HEK293T (cell line): ENCODE measurements at regions not wholly inside any gene's neighbourhood (a gene's known extent, or its start where the extent isn't known, plus 50 kb on each side); places are given as distances from the start of the nearest gene placed in this dataset.

Experiments used
- CTCF ChIA-PET: fragments of 350-600 bp; formaldehyde crosslinking; extraction: SDS; loops from one replicate; lab custom pipeline; 2021; ENCODE audit warnings: antibody characterized with exemption, inconsistent platforms; lab: Yijun Ruan, JAX
- POLR2A ChIA-PET: fragments of 350-600 bp; formaldehyde crosslinking; extraction: SDS; loops from one replicate; lab custom pipeline; 2020; ENCODE audit warnings: antibody characterized with exemption, inconsistent platforms; lab: Yijun Ruan, JAX
- DNase-seq: peaks from one replicate; pipeline ENCODE4 v3.0.0; 2012; ENCODE audit warnings: mixed read lengths; ENCODE audit errors: extremely low spot score
- ARNT ChIP-seq: fragments of 450-650 bp; IDR thresholded peaks from 2 replicates; pipeline ENCODE4 v1.6.1; 2017; ENCODE audit warnings: mild to moderate bottlenecking
- BHLHE40 ChIP-seq: fragments of 450-650 bp; IDR thresholded peaks from 2 replicates; pipeline ENCODE4 v1.6.1; 2016; ENCODE audit warnings: mild to moderate bottlenecking, moderate library complexity, borderline replicate concordance
- CTBP1 ChIP-seq: fragments of 450-650 bp; IDR thresholded peaks from 2 replicates; pipeline ENCODE4 v1.6.1; 2016; ENCODE audit warnings: borderline replicate concordance
- ELF4 ChIP-seq: fragments of 450-650 bp; IDR thresholded peaks from 2 replicates; pipeline ENCODE4 v1.6.1; 2017; ENCODE audit warnings: antibody characterized with exemption
- FOXA1 ChIP-seq: fragments of 450-650 bp; IDR thresholded peaks from 2 replicates; pipeline ENCODE4 v1.6.1; 2016; ENCODE audit warnings: mild to moderate bottlenecking
- FOXK2 ChIP-seq: fragments of 450-650 bp; IDR thresholded peaks from 2 replicates; pipeline ENCODE4 v1.6.1; 2016; ENCODE audit warnings: mild to moderate bottlenecking
- FOXM1 ChIP-seq: fragments of 450-650 bp; IDR thresholded peaks from 2 replicates; pipeline ENCODE4 v1.6.1; 2017; ENCODE audit warnings: mild to moderate bottlenecking, borderline replicate concordance
- HDGF ChIP-seq: fragments of 450-650 bp; IDR thresholded peaks from 2 replicates; pipeline ENCODE4 v1.6.1; 2017; ENCODE audit warnings: antibody characterized with exemption, borderline replicate concordance
- L3MBTL2 ChIP-seq: fragments of 450-650 bp; conservative IDR thresholded peaks from 2 replicates; pipeline ENCODE4 v1.6.1; 2016; ENCODE audit warnings: mild to moderate bottlenecking
- LEF1 ChIP-seq: fragments of 450-650 bp; IDR thresholded peaks from 2 replicates; pipeline ENCODE4 v1.6.1; 2017; ENCODE audit warnings: mild to moderate bottlenecking, borderline replicate concordance
- NFRKB ChIP-seq: fragments of 450-650 bp; IDR thresholded peaks from 2 replicates; pipeline ENCODE4 v1.6.1; 2016; ENCODE audit warnings: mild to moderate bottlenecking, moderate library complexity
- SP1 ChIP-seq: fragments of 450-650 bp; IDR thresholded peaks from 2 replicates; pipeline ENCODE4 v1.6.1; 2017
- SUZ12 ChIP-seq: fragments of 450-650 bp; IDR thresholded peaks from 2 replicates; pipeline ENCODE4 v1.6.1; 2016; ENCODE audit warnings: mild to moderate bottlenecking
- TARDBP ChIP-seq: fragments of 450-650 bp; IDR thresholded peaks from 2 replicates; pipeline ENCODE4 v1.6.1; 2016
- ZNF384 ChIP-seq: fragments of 450-650 bp; IDR thresholded peaks from 2 replicates; pipeline ENCODE4 v1.6.1; 2016
- TF ChIP-seq, protein P1 (sequence below): fragments of 450-650 bp; IDR thresholded peaks from 2 replicates; pipeline ENCODE4 v1.6.1; 2016

- CTCF ChIA-PET = no interaction called here
- POLR2A ChIA-PET = no interaction called here
- DNase-seq = no peak
- no peak for TF ChIP-seq SUZ12
- TF ChIP-seq, protein P1, sequence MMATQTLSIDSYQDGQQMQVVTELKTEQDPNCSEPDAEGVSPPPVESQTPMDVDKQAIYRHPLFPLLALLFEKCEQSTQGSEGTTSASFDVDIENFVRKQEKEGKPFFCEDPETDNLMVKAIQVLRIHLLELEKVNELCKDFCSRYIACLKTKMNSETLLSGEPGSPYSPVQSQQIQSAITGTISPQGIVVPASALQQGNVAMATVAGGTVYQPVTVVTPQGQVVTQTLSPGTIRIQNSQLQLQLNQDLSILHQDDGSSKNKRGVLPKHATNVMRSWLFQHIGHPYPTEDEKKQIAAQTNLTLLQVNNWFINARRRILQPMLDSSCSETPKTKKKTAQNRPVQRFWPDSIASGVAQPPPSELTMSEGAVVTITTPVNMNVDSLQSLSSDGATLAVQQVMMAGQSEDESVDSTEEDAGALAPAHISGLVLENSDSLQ = 0 out of 2 replicates have a peak, but pooled peaks have one; percentile 15
- TF ChIP-seq ELF4 = no peak
- TF ChIP-seq TARDBP = no peak
- no peak for TF ChIP-seq FOXA1
- no peak for TF ChIP-seq NFRKB
- TF ChIP-seq CTBP1 = no peak
Measured at GRCh38 chr4:147303873-147304229, 177.0 kb upstream of the EDNRA start.

- DNase-seq = no peak
Measured at GRCh38 chr4:147307896-147308674, 172.8 kb upstream of the EDNRA start.

DNA sequence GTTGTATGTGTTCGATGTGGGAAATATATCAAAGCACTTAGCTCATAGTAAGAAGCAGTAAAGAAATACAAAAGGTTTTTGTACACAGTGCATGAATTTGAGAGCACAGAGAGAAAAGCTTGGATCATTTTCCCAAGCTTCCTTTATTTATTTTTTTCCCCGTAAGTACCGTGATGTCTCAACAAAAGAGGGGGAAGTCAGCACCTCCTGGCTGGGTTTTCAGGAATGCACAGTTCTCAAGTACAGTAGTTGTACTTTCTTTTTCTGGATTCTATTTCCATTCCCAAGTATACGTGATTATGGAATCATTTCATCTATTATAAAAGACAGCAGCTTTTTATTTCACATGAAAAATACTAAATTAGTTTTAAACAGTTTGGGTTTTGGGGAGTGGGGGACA lies 171.5 kb upstream of the EDNRA start:
- ChIA-PET POLR2A (no interaction called here), CTCF (interaction anchor here (0.5 kb wide), 1 partner anchor 118 kb away, joined by 4 read pairs; no protein-coding TSS in a partner anchor)
- DNase-seq = no peak
- no peak for TF ChIP-seq BHLHE40
- no peak for TF ChIP-seq LEF1
- no peak for TF ChIP-seq FOXK2
- no peak for TF ChIP-seq CTBP1
- no peak for TF ChIP-seq TARDBP
- TF ChIP-seq ELF4 = no peak
- TF ChIP-seq, protein P1 = no peak
- no peak for TF ChIP-seq SP1
- no peak for TF ChIP-seq ARNT
- no peak for TF ChIP-seq SUZ12
- TF ChIP-seq FOXA1 = no peak
- no peak for TF ChIP-seq FOXM1
- TF ChIP-seq NFRKB = no peak
- TF ChIP-seq HDGF = no peak
- TF ChIP-seq L3MBTL2 = no peak
- TF ChIP-seq ZNF384 = no peak

More at GRCh38 chr4:147307896-147308674, 172.8 kb upstream of the EDNRA start:
- POLR2A ChIA-PET = no interaction called here
- TF ChIP-seq TARDBP = no peak
- TF ChIP-seq CTBP1 = no peak
- TF ChIP-seq SUZ12 = no peak
- TF ChIP-seq ZNF384 = no peak
- TF ChIP-seq ARNT = no peak
- TF ChIP-seq, protein P1 = no peak
- TF ChIP-seq BHLHE40 = no peak
- TF ChIP-seq FOXM1 = no peak
- no peak for TF ChIP-seq FOXA1
- TF ChIP-seq L3MBTL2 = no peak
- CTCF ChIA-PET = no interaction called here

- no peak for DNase-seq
- no peak for TF ChIP-seq FOXA1
- no peak for TF ChIP-seq FOXM1
- TF ChIP-seq FOXK2 = no peak
- TF ChIP-seq CTBP1 = no peak
- no peak for TF ChIP-seq ELF4
- no peak for TF ChIP-seq SUZ12
- TF ChIP-seq BHLHE40 = no peak
- TF ChIP-seq SP1 = no peak
- TF ChIP-seq L3MBTL2 = no peak
- no peak for TF ChIP-seq LEF1
- POLR2A ChIA-PET = no interaction called here
- CTCF ChIA-PET = no interaction called here
Measured at GRCh38 chr4:147310312-147310711, 170.6 kb upstream of the EDNRA start.

GRCh38 chr4:147311956-147312355 lies 168.9 kb upstream of the EDNRA start:
- POLR2A ChIA-PET = no interaction called here
- CTCF ChIA-PET = no interaction called here
- no peak for DNase-seq
- TF ChIP-seq SP1 = no peak
- no peak for TF ChIP-seq SUZ12
- TF ChIP-seq FOXK2 = no peak
- no peak for TF ChIP-seq LEF1
- no peak for TF ChIP-seq TARDBP

DNA sequence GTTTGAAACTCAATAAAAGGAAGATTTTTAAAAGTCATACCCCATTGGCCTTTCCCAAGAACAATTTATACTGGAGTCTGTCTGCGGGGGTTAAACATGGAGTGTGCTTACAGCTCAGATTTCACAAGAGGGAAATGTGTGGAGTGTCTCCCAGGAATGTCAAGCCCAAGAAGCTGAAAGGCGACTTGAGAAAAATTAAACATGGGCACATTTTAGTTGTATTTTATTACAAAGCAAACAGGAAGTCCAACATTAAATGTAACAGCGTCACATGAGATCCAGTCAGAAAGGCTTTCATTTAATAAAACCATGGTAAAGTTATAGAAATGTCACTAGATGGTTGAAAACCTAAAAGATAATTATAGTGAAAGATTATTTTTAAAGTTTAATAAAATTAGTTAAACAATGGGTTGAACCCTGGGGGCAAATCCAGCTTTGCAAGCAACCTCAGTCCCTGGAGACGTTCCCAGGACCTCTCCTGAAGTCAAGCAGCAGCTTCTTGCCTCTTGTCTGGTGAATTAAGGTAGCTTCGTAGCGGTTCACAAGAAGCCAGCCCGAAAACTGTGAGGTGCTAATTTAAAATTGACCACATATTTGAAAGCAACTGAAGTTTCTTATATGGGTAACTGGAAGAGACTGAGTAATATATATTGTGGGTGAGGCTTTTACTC lies 168.4 kb upstream of the EDNRA start:
- CTCF ChIA-PET = no interaction called here
- TF ChIP-seq BHLHE40 (no peak), SP1 (no peak), NFRKB (no peak), ELF4 (no peak), TARDBP (no peak), L3MBTL2 (no peak), FOXA1 (no peak), FOXK2 (no peak), CTBP1 (no peak), LEF1 (no peak), FOXM1 (no peak), ZNF384 (no peak), ARNT (no peak), SUZ12 (no peak), HDGF (no peak)
- TF ChIP-seq, protein P1 = no peak
- POLR2A ChIA-PET = no interaction called here
- peak; percentile 27 for DNase-seq
